ENCODE measurements at regions not wholly inside any gene's neighbourhood (a gene's known extent, or its start where the extent isn't known, plus 50 kb on each side); places are given as distances from the start of the nearest gene placed in this dataset.

DNA sequence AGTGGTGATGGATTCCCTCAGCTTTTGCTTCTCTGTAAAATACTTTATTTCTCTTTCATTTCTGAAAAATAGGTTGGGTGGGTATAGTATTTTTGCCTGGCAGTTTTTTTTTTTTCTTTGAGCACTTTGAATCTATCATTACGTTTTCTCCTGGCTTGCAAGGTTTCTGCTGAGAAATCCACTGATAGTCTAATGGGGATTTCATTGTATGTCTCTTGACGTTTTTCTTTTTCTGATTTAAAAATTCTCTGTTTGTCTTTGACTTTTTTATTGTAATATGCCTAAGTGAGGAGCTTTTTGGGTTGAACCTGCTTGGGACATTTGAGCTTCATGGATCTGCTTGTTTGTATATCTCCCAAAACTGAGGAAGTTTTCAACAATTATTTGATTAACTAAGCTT, 606.0 kb downstream of the KCNH5 start:
- Histone ChIP-seq H3K9me3 (ENCODE audit: control insufficient read depth, insufficient read depth, low read depth, low read length) (no peaks in the 10 kb centered on the region), H3K4me2 (ENCODE audit: extremely low read depth, insufficient read depth, low read length) (no peak overlapping the region)
- TF ChIP-seq, protein P1, sequence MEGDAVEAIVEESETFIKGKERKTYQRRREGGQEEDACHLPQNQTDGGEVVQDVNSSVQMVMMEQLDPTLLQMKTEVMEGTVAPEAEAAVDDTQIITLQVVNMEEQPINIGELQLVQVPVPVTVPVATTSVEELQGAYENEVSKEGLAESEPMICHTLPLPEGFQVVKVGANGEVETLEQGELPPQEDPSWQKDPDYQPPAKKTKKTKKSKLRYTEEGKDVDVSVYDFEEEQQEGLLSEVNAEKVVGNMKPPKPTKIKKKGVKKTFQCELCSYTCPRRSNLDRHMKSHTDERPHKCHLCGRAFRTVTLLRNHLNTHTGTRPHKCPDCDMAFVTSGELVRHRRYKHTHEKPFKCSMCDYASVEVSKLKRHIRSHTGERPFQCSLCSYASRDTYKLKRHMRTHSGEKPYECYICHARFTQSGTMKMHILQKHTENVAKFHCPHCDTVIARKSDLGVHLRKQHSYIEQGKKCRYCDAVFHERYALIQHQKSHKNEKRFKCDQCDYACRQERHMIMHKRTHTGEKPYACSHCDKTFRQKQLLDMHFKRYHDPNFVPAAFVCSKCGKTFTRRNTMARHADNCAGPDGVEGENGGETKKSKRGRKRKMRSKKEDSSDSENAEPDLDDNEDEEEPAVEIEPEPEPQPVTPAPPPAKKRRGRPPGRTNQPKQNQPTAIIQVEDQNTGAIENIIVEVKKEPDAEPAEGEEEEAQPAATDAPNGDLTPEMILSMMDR (conservative IDR thresholded peaks at IDR 0.05 in 1 of 2, IDR thresholded peaks at IDR 0.05 in 1 of 2; ENCODE audit: low read depth in 1 of 2, low read length in 2 of 2) = no peak
- TF ChIP-seq EZH2 (IDR thresholded peaks at IDR 0.05; ENCODE audit: low read length, missing control alignments) = no peak

DNA sequence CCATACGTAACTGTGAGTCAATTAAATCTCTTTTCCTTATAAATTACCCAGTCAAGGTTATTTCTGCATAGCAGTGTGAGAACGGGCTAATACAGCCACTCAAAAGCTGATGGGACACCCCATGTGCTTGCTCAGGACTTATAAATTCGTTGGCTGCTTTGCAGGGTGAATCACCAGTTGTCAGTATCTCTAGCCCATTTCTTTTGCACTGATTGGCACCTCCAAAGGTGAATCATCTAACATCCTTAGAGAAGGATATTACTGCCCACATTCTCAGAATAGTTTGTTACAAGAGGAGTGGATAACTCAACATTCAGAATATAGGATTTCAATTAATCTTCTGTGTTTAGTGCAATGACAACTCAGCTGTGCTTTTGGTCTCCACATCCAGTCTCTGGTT, 601.5 kb downstream of the KCNH5 start:
- Histone ChIP-seq H3K79me2 (ENCODE audit: control insufficient read depth, insufficient read depth, low read length) (no peaks in the 10 kb centered on the region), H3K9ac (ENCODE audit: insufficient read depth, low read length) (no peak overlapping the region), H3K4me1 (ENCODE audit: control insufficient read depth, extremely low read depth, insufficient read depth, low read length) (no peaks in the 10 kb centered on the region), H3K27me3 (ENCODE audit: control insufficient read depth, insufficient read depth, low read length) (no peaks in the 10 kb centered on the region), H4K20me1 (ENCODE audit: control insufficient read depth, extremely low read depth, insufficient read depth, low read length) (no peaks in the 10 kb centered on the region), H3K36me3 (ENCODE audit: control insufficient read depth, insufficient read depth, low read length) (no peaks in the 10 kb centered on the region), H3K4me2 (ENCODE audit: extremely low read depth, insufficient read depth, low read length) (no peak overlapping the region), H2AFZ (ENCODE audit: low read length) (no peak overlapping the region), H3K9me3 (ENCODE audit: control insufficient read depth, insufficient read depth, low read depth, low read length) (no peaks in the 10 kb centered on the region), H3K27ac (ENCODE audit: insufficient read depth, low read length) (no peak overlapping the region), H3K4me3 (replicated peaks in 1 of 4; ENCODE audit: control extremely low read depth in 1 of 4, insufficient read depth in 1 of 4, low read depth in 3 of 4, low read length in 4 of 4) (no peak overlapping the region)
- TF ChIP-seq, protein P1 (conservative IDR thresholded peaks at IDR 0.05 in 1 of 2, IDR thresholded peaks at IDR 0.05 in 1 of 2; ENCODE audit: low read depth in 1 of 2, low read length in 2 of 2) = no peak
- no peak for TF ChIP-seq EZH2 (IDR thresholded peaks at IDR 0.05; ENCODE audit: low read length, missing control alignments)
- DNase-seq (ENCODE audit: low read depth in 2 of 2) = peak; percentile 10 to 97

More for the DNA sequence above, 606.0 kb downstream of the KCNH5 start:
- H3K36me3 ChIP-seq (ENCODE audit: control insufficient read depth, insufficient read depth, low read length) = no peaks in the 10 kb centered on the region
- no peak overlapping the region for H3K9ac ChIP-seq (ENCODE audit: insufficient read depth, low read length)
- H3K79me2 ChIP-seq (ENCODE audit: control insufficient read depth, insufficient read depth, low read length) = no peaks in the 10 kb centered on the region
- no peak overlapping the region for H2AFZ ChIP-seq (ENCODE audit: low read length)
- H3K4me1 ChIP-seq (ENCODE audit: control insufficient read depth, extremely low read depth, insufficient read depth, low read length) = no peaks in the 10 kb centered on the region
- no peak for DNase-seq (ENCODE audit: low read depth in 2 of 2)
- H3K4me3 ChIP-seq (replicated peaks in 1 of 4; ENCODE audit: control extremely low read depth in 1 of 4, insufficient read depth in 1 of 4, low read depth in 3 of 4, low read length in 4 of 4) = no peak overlapping the region
- no peaks in the 10 kb centered on the region for H4K20me1 ChIP-seq (ENCODE audit: control insufficient read depth, extremely low read depth, insufficient read depth, low read length)
- no peaks in the 10 kb centered on the region for H3K27me3 ChIP-seq (ENCODE audit: control insufficient read depth, insufficient read depth, low read length)
- H3K27ac ChIP-seq (ENCODE audit: insufficient read depth, low read length) = no peak overlapping the region

DNA sequence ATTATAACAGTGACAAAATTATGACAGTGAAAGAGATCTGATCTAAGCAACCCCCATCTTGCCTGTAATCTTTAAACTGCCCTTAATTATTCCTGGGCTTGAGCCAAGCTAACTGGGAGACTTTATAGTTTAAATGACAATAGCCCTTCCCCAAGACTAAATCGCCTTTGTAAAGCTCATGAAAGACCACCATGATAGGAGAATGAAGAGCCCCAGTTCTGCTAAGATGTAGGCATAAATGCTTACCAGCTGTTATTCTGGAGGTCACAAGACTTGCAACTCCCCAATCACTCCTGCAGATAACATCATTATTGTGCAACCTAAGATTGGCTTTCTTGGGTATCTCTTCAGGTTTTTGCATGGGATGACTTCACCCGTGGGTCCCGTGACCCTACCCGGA, 599.7 kb downstream of the KCNH5 start:
- no peak for DNase-seq (ENCODE audit: low read depth in 2 of 2)
- H3K27ac ChIP-seq (ENCODE audit: insufficient read depth, low read length) = no peak overlapping the region
- no peaks in the 10 kb centered on the region for H3K27me3 ChIP-seq (ENCODE audit: control insufficient read depth, insufficient read depth, low read length)
- no peaks in the 10 kb centered on the region for H3K36me3 ChIP-seq (ENCODE audit: control insufficient read depth, insufficient read depth, low read length)
- no peaks in the 10 kb centered on the region for H3K79me2 ChIP-seq (ENCODE audit: control insufficient read depth, insufficient read depth, low read length)
- no peaks in the 10 kb centered on the region for H4K20me1 ChIP-seq (ENCODE audit: control insufficient read depth, extremely low read depth, insufficient read depth, low read length)
- H2AFZ ChIP-seq (ENCODE audit: low read length) = no peak overlapping the region
- no peaks in the 10 kb centered on the region for H3K9me3 ChIP-seq (ENCODE audit: control insufficient read depth, insufficient read depth, low read depth, low read length)
- no peak overlapping the region for H3K4me3 ChIP-seq (replicated peaks in 1 of 4; ENCODE audit: control extremely low read depth in 1 of 4, insufficient read depth in 1 of 4, low read depth in 3 of 4, low read length in 4 of 4)
- no peak overlapping the region for H3K9ac ChIP-seq (ENCODE audit: insufficient read depth, low read length)
- TF ChIP-seq, protein P1 (conservative IDR thresholded peaks at IDR 0.05 in 1 of 2, IDR thresholded peaks at IDR 0.05 in 1 of 2; ENCODE audit: low read depth in 1 of 2, low read length in 2 of 2) = no peak
- no peak for TF ChIP-seq EZH2 (IDR thresholded peaks at IDR 0.05; ENCODE audit: low read length, missing control alignments)
- no peak overlapping the region for H3K4me2 ChIP-seq (ENCODE audit: extremely low read depth, insufficient read depth, low read length)
- H3K4me1 ChIP-seq (ENCODE audit: control insufficient read depth, extremely low read depth, insufficient read depth, low read length) = no peaks in the 10 kb centered on the region

Measured in fibroblast of lung (primary cell).